Suppressor macrophage (primary cell): ENCODE measurements at regions not wholly inside any gene's neighbourhood (a gene's known extent, or its start where the extent isn't known, plus 50 kb on each side); places are given as distances from the start of the nearest gene placed in this dataset.

Experiments
- DNase-seq, 4 experiments: peaks; one replicate each; pipeline ENCODE4 v3.0.0-alpha.2; 2020 to 2022

DNA sequence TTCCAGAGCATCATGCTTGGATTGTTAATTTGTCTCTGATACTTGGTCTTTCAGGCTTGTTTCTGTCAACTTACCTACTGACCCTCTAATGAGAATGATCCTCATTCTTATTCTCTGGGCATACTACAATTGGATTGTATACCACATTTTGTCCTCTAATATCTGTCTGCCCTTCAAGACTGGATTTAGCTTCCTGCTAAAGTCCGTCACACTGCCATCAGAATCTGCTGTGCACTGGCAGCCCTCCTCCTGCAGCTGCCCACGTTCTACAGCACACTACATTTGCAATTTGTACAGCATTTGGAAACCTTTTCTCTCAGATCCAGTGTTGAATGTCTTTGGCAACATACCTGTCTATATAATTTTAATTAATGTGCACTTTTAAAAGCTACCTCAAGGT lies 183.1 kb downstream of the ZNF330 start:
- DNase-seq: no peak

DNA sequence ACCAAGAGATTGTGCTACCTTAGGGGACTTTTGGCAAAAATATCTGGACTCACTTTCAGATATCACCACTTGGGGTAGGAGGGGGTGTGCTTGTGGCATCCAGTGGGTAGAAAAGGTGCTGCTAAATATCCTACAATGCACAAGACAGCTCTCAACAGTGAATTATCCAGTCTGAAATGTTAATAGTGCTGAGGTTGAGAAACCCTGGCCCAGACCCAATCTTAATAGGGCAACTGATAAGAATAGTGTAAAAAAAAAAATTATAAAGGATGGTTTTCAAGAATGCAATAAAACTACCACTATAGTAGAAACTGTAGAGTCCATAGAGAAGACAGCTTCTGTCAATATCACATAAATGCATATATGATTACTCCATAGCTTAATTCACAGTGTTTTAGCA lies 185.5 kb downstream of the ZNF330 start:
- DNase-seq: no peak

DNA sequence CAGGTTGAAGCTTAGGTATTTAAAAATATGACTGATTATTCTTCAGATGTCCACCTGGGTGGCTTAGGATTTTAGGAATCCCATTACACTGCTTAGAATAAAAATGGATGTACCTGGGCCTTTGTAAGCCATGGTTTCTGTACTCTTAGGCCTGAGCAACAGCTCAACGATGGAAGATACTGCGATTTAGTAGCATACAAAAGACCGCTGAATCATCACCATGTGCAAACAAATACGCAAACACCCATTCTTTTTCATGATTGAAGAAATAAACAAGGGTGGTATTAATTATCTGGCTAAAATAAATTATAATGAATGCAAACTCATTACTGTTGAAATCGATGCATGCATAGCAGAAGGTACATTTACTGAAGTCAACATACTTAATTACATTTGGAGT lies 188.9 kb downstream of the ZNF330 start:
- no peak for DNase-seq

DNA sequence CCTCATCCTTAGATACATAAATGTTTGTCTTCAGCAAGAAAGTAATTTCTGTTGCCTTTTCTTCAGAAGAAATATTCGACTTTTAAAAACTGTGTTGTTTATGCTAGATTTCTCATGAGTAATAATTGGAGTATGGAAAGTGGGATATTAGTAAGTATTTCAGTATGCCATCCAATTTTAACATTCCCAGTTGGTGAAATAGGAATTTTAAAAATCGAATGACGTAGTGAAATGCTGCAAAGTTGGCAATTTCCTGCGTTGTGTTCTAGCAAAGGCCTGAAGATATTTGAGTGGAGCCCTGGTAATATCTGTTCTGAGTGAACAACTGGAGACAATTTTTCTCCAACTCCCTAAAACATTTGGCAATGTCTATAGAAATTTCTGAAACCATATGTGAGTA lies 190.1 kb downstream of the ZNF330 start:
- DNase-seq: no peak

DNA sequence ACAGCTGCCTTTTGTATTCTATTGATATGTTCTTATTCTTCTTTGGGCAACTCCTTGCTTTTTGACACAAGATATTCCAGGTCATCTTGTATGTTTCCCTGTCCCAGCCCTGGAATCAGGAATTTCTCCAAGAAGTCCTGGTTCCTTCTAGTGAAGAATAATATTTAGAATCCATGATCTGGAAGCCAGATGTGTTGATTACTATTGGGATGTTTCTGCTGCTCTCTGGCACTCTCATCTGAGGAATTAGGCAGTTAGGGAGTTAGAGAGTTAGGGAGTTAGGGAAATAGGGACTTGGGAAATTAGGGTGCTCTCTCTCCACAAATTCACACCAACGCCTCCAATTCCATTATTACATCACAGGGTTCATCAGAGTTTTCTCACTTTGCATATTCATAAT lies 191.2 kb downstream of the ZNF330 start:
- DNase-seq: no peak

DNA sequence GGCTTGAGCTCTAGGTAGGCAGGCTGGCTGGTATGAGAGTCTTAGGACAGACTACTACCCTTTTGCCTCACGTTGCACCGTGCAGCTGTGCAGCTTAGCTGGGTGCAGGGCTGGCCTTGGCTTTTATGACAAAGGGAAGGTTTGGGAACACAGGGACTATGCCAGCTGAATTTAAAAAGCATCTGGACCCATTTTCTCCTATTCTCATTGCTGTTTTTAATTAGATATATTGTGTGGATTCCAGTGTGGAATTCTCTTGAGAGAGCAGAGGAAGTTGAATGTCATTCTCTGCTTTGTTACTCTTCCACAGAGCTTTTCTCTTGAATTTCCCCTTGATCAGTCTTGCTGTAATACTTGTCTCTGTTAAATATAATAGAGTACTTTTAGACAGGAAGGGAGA lies 192.7 kb downstream of the ZNF330 start:
- DNase-seq: no peak

DNA sequence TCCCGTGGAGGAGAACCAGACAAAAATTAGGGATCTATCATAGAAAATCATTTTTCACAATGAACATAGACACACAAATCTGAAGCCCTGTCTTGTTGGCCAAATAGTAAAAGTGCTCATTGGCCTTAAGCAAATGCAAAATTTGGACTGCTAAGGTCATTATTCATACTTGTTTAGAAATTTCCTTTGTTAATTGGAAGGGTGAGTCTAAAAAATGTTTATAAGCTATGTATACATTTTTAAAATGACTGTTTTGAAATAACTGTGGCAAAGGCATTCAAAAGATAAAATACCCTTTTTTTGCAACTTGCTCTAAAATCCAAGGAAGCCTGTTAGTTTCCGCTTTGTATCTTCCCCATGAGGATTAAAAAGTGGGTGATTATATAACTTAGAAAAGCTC lies 195.0 kb downstream of the ZNF330 start:
- no peak for DNase-seq

DNA sequence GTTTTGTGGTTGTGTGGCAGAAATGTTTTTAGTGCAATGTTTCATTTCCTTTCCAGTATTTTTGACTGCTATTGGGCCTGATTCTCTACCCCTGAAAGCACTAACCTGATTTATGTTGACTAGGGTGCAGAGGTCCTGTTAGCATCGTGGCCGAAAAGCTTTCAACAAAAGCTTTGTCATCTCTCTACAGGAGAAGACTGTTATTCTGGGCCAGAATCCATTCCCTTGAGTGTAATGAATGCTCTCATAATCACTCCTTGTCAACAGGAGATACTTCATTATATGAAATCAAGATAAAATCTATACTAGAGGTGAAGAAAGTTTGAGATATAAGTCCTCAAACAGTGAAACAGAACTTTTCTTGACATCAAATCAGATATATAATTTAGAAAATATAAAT lies 195.5 kb downstream of the ZNF330 start:
- no peak for DNase-seq

DNA sequence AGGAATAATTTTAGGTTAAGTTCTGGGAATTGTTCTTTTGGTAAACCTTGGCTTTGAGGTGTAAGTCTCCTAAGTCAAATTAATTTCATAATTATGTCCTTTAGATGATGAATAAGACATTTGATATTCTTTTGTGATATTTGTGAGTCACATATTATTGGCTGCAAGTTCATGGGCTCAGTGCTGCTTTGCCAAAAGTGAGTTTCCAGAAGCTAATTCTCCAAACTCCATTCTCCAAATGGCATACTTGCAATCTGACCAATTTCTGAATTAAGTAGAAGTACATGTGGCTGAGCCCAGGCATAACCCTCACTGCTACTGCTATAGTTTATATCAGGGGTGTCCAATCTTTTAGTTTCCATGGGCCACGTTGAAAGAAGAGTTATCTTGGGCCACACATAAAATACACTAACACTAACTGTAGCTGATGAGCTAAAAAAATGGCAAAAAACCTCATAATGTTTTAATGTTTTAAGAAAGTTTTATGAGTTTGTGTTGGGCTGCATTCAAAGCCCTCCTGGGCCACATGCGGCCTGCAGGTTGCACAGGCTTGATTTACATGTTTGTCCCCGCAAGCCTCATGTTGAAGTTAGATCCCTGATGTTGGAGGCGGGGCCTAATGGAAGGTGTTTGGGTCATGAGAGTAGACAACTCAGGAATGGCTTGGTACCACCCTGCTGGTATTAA lies 196.1 kb downstream of the ZNF330 start:
- no peak for DNase-seq

DNA sequence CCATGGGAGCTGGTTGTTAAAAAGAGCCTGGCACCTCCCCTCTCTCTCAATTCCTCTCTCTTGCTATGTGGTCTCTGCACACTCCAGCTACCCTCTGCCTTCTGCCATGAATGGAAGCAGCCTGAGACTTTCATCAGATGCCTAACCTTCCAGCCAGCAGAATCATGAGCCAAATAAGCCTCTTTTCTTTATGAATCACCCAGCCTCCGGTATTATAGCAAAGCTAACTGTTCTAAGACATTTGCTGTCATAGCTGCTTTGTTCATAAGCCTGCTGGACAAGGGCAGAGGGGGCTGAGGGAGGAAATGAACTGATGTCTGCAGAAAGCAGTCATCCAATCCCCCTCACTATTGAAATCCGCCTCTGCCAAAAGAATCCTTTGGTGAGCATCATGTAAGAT lies 196.7 kb downstream of the ZNF330 start:
- DNase-seq: no peak

DNA sequence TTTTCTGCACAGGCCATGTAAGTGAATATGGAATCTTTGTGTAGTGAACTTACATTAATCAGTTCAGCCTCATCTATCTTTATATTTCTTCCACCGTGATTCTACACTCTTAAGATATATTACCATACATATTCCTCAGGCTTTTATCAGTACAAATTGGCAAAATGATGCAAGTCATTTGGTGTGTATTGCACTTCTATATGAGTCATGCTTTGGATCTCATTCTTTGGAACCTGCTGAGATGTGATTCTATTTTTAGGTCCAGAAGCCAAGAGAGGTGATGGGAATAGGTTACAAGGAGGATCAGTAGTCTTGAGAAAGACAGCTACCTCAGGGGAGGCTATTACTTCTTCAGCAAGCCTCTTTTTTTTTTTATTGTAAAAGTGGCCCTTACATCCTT lies 204.4 kb downstream of the ZNF330 start:
- DNase-seq: no peak

DNA sequence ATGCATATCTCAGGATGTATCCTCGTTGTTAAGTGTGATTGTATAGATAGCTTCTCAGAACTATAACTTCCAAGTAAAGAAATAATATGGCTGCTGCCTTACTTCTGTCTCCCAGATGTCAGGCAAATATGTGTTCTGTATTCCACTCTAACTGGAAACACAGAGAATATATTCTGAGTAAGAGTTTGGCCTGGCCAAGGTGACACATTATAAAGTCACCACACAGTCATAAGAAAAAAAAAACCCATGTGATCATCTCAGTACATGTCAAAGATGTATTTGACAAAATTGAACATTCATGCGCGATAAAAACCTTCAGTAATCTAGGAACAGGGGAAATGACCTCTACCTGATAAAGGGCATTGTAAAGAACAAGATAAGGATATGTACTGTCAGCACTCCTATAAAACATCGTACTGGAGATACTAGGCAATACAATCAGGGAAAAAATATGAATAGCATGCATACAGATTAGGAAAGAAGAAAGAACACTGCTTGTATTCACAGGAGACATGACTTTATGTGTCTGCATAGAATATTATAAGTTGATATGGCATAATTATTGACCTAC lies 207.1 kb downstream of the ZNF330 start:
- no peak for DNase-seq

DNA sequence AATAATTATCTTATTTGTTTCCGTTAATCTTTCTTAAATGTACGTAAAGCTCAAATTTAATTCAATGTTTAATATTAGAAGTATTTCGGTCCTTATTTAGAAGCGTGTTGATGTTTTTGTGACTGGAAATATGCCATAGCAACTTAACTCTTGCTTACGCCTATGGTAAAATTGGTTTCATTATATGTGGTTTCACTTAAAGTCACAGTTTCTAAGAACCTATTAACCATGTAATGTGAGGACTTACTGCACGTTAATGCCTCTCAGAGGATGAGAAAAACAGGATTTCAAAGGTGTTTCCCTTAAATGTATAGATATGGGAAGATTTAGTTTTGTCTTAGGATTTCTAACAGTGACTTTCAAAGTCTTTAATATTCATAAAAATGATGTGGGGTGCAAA lies 206.4 kb upstream of the IL15 start:
- DNase-seq: no peak

DNA sequence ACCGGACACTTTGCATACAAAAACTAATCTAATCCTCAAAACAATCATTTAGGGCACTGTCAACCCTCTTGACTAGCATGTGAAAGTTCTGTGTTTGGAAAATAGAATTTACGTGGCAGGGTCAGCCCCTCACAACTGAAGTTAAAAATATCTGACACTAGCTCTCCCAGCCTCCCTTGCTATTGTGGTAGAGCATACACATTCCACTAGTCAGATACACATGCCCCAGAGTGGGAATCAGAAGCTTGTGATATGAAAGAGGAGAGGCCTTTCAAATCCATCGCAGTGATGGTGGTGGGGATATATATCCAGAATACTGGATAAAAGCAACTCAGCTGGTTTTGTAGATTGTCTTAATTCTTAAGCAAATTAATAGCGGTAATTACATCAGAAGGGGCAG lies 205.7 kb upstream of the IL15 start:
- DNase-seq: no peak

DNA sequence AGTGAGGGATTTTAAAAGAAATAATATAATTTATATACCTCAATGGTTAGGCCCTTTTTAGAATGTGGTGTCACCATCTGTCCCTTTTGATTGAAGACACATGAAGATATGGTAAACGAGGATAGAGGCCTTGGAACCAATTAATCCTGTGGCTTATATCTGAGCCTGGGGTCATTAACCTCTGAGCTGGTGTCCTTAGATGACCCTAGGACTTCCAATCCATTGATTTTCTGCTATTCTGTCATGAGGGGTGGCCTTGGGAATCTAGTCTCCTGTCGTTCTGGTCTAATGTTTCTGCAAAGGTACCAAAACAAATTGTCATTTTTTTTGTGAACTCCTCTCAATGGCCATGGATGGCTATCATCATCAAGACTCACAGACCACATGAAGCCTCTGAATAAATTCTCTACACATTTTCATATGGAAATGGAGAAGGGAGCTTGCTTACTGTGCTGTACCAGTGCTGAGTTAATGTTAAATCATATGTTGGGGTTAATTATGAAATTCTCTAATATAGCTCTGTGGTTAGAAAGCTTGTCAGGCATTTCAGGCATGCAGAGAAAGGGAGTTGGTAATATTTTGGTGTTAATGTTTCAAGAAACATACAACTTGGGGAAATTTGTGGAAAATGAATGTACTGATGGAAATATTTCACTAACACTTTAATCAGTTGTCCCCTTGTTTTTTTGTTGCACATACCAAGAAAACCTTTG lies 204.2 kb upstream of the IL15 start:
- no peak for DNase-seq

DNA sequence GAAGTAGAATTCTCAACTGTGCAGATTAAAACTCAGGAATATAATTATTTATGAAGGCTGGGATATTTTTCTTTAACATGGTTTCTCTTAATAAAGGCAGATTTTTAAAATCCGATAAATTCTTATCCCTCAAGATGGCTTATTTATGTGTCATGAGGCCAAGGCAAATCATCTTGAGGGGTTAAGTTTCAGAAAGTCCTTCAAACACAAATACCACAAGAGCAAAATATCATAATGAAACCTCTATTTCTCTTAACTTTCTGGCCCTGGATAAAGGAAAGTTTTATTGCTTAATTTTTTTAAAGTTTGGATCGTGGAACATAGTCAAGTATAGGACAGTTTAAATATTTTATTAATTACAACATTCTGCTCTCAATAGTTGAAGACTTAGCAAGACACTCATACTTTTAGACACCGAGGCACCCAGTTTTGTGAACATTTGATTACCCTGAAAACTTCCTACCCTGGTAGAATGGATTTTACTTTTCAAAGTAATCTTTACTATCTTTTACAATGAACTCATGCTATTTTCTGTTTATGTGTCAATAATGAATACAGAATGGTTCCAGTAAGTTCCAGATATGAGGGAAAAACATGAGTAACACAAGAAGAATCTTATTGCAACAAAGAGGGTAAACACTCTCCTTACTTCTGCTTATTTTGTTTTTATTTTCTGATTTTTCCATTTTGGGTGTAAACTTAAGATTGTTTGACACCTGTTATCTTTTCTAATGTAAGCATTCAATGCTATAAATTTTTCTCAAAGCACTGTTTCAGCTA lies 200.7 kb upstream of the IL15 start:
- DNase-seq: no peak

DNA sequence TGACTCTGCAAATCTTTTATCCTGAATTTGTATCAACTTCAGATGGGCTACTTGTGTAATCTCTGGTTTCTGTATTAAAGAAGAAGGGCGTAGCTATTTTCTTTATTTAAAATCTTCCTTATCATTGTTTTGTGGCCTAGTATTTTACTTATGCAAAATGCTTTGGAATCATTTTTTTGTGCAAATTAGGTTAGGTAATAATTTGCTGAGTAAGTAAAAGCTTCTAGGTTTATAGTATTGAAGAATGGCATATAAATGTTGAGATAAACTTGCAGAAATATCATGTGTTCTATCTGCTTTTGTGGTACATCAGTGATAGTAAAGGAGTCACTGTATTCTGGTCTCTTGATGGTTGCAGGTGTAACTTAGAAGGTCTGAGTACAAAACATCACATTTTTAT lies 197.2 kb upstream of the IL15 start:
- no peak for DNase-seq

DNA sequence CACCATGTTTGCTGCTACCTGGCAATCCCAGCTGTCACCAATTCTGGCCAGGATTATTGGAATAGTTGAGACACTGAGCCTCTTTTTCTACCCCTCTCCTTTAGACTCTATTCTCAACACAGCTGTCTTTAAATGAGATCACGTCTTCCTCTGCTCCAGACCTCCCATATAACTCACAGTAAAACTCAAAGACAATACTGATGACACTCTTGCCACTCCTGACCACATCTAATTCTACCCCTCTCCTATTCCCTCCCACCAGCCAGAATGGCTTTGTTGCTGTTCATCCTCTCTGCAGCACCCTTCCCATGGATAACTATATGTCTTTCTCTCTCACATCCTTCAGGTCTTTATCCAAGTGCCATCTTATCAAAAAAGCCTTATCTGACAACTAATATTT lies 188.6 kb upstream of the IL15 start:
- DNase-seq: no peak

DNA sequence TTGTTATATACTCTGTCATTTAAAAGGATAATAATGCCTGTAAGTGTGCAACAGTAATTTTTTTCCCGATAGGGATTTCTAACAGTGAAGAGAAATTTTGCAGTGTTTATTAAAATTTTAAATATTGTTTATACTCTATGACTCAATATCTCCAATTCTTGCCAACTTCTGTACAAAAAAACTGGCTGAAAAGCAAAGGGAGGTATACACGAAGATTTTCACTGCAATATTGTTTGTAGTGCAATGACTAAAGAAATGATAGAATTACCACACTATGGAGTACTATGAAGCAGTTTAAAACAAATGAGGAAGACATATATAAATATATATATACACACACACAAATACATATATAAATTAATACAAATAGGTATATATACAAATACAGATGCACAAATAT lies 187.9 kb upstream of the IL15 start:
- DNase-seq: no peak

DNA sequence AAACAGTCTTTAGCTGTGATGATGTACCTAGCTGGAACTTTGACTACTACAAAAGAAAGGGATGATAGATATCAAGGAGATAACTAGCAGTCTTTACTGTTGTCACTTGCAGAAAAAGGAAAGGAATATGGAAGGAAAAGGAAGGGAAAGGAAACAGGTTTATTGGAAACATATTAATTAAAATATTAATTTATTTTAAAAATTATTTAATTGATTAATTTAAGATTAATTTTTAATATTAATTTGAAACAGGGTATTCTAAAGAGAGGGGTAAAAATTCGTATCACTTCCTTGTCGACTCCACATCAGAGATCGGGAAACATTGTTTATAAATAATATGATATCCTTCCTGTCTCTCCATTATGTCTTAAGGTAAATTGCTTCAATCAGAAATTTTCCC lies 186.5 kb upstream of the IL15 start:
- DNase-seq: no peak

DNA sequence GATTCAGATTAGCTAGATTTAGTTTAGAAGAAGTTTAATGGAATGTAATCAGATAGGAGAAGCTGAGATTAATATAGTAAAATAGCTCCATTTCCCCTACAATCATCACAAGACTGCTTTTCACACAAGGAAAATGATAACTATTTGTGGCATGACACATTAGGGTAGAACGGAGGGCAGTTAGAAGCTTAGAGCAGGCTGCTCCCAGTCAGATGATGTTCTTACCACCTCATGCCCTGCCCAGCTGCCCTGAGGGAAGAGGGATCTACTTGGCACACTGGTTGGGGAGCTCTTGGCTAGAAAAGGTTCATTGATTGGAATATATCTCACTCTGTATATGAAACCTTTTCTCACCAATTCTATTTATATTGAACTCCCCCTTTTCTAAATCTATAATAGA lies 180.7 kb upstream of the IL15 start:
- DNase-seq: no peak

DNA sequence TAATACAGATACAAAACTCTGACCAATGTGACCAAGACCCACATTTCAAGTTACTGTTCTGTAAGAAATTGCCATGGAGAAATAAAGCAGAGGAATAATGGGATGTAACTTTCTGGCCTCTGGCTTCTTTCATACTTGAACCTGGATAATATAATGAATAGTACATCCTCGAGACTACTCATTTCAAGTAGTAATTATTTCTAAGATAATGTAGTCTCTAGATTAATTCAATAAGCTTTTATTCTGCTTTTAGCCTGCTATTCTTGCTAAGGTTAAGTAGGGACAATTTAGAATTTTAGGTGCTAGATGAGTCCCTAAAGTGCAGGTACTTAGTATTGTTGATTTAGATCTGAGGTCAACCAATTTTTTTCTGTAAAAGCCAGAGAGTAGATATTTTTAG lies 178.7 kb upstream of the IL15 start:
- DNase-seq: no peak

DNA sequence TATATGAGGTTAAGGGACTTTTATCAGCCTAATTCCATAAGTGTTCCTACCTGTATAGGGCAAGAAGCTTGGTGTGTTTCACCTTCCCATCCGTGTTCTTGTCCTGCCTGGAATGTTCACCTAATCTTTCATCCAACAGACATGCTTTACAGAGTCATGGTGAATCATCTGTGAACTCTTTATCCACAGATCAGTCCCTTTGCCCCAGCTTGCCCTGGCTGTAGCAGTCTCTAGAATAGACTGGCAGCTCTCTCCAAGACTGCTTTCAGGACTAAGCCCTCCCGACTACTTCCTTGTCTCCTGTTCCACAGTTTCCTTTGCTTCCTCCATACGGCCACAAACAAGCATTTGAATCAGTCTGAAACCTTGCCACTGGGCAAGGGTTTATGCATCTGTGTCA lies 177.9 kb upstream of the IL15 start:
- DNase-seq: peak in 3 of 4 experiments; percentile 22 to 38 (median 25)

DNA sequence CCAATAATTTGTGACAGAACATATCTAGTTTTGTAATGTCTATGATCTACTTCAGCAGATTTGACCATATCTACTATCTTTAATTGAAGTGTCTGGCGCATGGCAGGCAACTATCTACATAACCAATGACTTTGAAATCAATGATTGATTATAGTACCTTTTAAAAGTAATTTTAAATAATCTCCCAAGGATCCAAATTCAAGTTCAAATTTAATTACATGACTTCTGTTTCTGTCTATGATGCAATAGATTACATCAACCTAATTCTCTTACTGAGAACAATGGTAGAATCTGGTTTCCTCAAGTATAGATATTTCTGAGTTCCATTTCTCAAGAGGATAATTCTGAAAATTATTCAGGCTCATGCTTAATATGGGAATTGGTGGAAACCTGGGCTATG lies 177.4 kb upstream of the IL15 start:
- peak in 2 of 4 experiments; percentile 2 to 30 for DNase-seq
